HG03442 (cell line): ENCODE measurements at regions not wholly inside any gene's neighbourhood (a gene's known extent, or its start where the extent isn't known, plus 50 kb on each side); places are given as distances from the start of the nearest gene placed in this dataset.
"Not testable (repeated sequence)": the region's sequence is repeated elsewhere in the genome, so short reads cannot be mapped to it uniquely, and the experiment has no call there.

Experiments used
- ATAC-seq: cut with Tn5 transposase; IDR thresholded peaks from one replicate; pipeline ENCODE4 v1.9.1; 2021; ENCODE audit warnings: mild to moderate bottlenecking, moderate library complexity; ENCODE audit not compliant: unreplicated experiment

GRCh38 chr4:85153221-85153620 lies 186.7 kb upstream of the WDFY3 start:
- ATAC-seq = no peak

- no peak for ATAC-seq
These were observed 188.1 kb upstream of the WDFY3 start for GRCh38 chr4:85154591-85154990.

- ATAC-seq = no peak
These were observed 199.3 kb upstream of the WDFY3 start for GRCh38 chr4:85165808-85166207.

- ATAC-seq = no peak
These were observed 199.8 kb upstream of the WDFY3 start for GRCh38 chr4:85166318-85166717.

GRCh38 chr4:85168234-85168834 lies 201.8 kb upstream of the WDFY3 start:
- no peak for ATAC-seq

GRCh38 chr4:85170241-85170640 lies 203.8 kb upstream of the WDFY3 start:
- no peak for ATAC-seq

GRCh38 chr4:85175190-85175589 lies 208.7 kb upstream of the WDFY3 start:
- no peak for ATAC-seq

- ATAC-seq = no peak
These were observed 210.6 kb upstream of the WDFY3 start for GRCh38 chr4:85177092-85177491.

GRCh38 chr4:85177679-85178078 lies 211.2 kb upstream of the WDFY3 start:
- ATAC-seq = no peak

- ATAC-seq = no peak
These were observed 214.0 kb upstream of the WDFY3 start for GRCh38 chr4:85180533-85180932.

GRCh38 chr4:85187106-85187505 lies 220.6 kb upstream of the WDFY3 start:
- no peak for ATAC-seq

GRCh38 chr4:85196015-85196414 lies 229.5 kb upstream of the WDFY3 start:
- ATAC-seq = not testable (repeated sequence)

- no peak for ATAC-seq
These were observed 233.6 kb upstream of the WDFY3 start for GRCh38 chr4:85200106-85200505.

- ATAC-seq = no peak
These were observed 242.7 kb upstream of the WDFY3 start for GRCh38 chr4:85209161-85209560.

- ATAC-seq = no peak
These were observed 243.9 kb upstream of the WDFY3 start for GRCh38 chr4:85210353-85210752.

GRCh38 chr4:85216571-85216970 lies 250.1 kb upstream of the WDFY3 start:
- not testable (repeated sequence) for ATAC-seq

- no peak for ATAC-seq
These were observed 252.3 kb upstream of the WDFY3 start for GRCh38 chr4:85218756-85219155.

- ATAC-seq = no peak
These were observed 253.3 kb upstream of the ARHGAP24 start for GRCh38 chr4:85221606-85222005.

- no peak for ATAC-seq
These were observed 252.4 kb upstream of the ARHGAP24 start for GRCh38 chr4:85222561-85222960.

GRCh38 chr4:85228264-85228663 lies 246.7 kb upstream of the ARHGAP24 start:
- ATAC-seq = no peak

GRCh38 chr4:85233516-85233915 lies 241.4 kb upstream of the ARHGAP24 start:
- ATAC-seq = no peak

- ATAC-seq = no peak
These were observed 231.1 kb upstream of the ARHGAP24 start for GRCh38 chr4:85243857-85244256.

- no peak for ATAC-seq
These were observed 230.3 kb upstream of the ARHGAP24 start for GRCh38 chr4:85244638-85245037.
